ENCODE measurements at regions not wholly inside any gene's neighbourhood (a gene's known extent, or its start where the extent isn't known, plus 50 kb on each side); places are given as distances from the start of the nearest gene placed in this dataset.

- TF ChIP-seq CTCF (IDR thresholded peaks at IDR 0.05) (no peak), POLR2A (IDR thresholded peaks at IDR 0.05) (no peak)
Observed at GRCh38 chr2:220786216-220786615, 785.9 kb downstream of the EPHA4 start.

All from thyroid gland (tissue), 4 donors.